IMR-90 (cell line): ENCODE measurements at regions not wholly inside any gene's neighbourhood (a gene's known extent, or its start where the extent isn't known, plus 50 kb on each side); places are given as distances from the start of the nearest gene placed in this dataset.

Source experiments
- BHLHE40 ChIP-seq: fragments of 150-350 bp; IDR thresholded peaks from 2 replicates; pipeline ENCODE4 v1.6.1; 2016; ENCODE audit warnings: mild to moderate bottlenecking, low read depth, low read length
- CEBPB ChIP-seq: IDR thresholded peaks from 2 replicates; pipeline ENCODE4 v1.6.1; 2012; ENCODE audit warnings: low read depth, low read length, improper control_type of control experiment
- CHD1 ChIP-seq: IDR thresholded peaks from 2 replicates; pipeline ENCODE4 v1.6.1; 2012; ENCODE audit warnings: low read depth, low read length, improper control_type of control experiment
- FOS ChIP-seq: fragments of 150-350 bp; IDR thresholded peaks from 2 replicates; pipeline ENCODE4 v1.6.1; 2016; ENCODE audit warnings: low read depth, low read length
- MAZ ChIP-seq: IDR thresholded peaks from 2 replicates; pipeline ENCODE4 v1.6.1; 2012; ENCODE audit warnings: low read depth, mild to moderate bottlenecking, low read length, improper control_type of control experiment, moderate library complexity, borderline replicate concordance
- MXI1 ChIP-seq: IDR thresholded peaks from 2 replicates; pipeline ENCODE4 v1.6.1; 2012; ENCODE audit warnings: low read depth, mild to moderate bottlenecking, low read length, moderate library complexity, borderline replicate concordance
- NFE2L2 ChIP-seq: fragments of 150-350 bp; IDR thresholded peaks from 2 replicates; pipeline ENCODE4 v1.6.1; 2016; ENCODE audit warnings: low read depth, mild to moderate bottlenecking, low read length
- POLR2A ChIP-seq: IDR thresholded peaks from 2 replicates; pipeline ENCODE4 v1.6.1; 2012; ENCODE audit warnings: mild to moderate bottlenecking, low read depth, low read length
- RAD21 ChIP-seq: IDR thresholded peaks from 2 replicates; pipeline ENCODE4 v1.6.1; 2012; ENCODE audit warnings: low read length, improper control_type of control experiment
- RFX5 ChIP-seq: IDR thresholded peaks from 2 replicates; pipeline ENCODE4 v1.8.0; 2012; ENCODE audit warnings: low read depth, mild to moderate bottlenecking, low read length, moderate library complexity
- SMC3 ChIP-seq: fragments of 150-350 bp; IDR thresholded peaks from 2 replicates; pipeline ENCODE4 v1.6.1; 2016; ENCODE audit warnings: low read depth, mild to moderate bottlenecking, antibody characterized with exemption, low read length, moderate library complexity
- TF ChIP-seq, protein P1 (sequence below): conservative IDR thresholded peaks from 2 replicates; pipeline ENCODE4 v1.5.1; 2012; ENCODE audit warnings: mild to moderate bottlenecking, low read depth, low read length, improper control_type of control experiment
- TF ChIP-seq, protein P2 (sequence below): fragments of 150-350 bp; IDR thresholded peaks from 2 replicates; pipeline ENCODE4 v1.6.1; 2017; ENCODE audit warnings: mild to moderate bottlenecking, antibody characterized with exemption, low read length, low read depth

DNA sequence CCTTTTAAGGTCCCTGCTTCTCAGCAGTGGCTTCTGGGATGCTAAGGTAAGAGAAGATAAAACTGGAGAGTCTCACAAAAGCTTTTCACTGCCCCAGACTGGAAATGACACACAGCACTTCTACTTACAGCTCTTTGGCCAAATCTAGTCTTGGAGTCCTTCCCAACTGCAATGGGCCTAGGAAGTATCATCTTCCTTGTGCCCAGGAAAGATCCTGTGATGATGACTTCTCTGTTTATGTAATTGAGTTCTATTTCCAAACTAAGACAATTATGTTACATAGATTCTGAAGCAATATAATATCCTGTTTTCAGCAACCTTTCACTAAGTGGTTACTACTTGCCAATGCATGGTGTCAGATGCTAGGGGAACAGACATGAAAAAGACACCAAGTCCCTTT lies 234.1 kb downstream of the PTEN start:
- no peak for TF ChIP-seq POLR2A
- TF ChIP-seq NFE2L2: no peak
- TF ChIP-seq, protein P1, sequence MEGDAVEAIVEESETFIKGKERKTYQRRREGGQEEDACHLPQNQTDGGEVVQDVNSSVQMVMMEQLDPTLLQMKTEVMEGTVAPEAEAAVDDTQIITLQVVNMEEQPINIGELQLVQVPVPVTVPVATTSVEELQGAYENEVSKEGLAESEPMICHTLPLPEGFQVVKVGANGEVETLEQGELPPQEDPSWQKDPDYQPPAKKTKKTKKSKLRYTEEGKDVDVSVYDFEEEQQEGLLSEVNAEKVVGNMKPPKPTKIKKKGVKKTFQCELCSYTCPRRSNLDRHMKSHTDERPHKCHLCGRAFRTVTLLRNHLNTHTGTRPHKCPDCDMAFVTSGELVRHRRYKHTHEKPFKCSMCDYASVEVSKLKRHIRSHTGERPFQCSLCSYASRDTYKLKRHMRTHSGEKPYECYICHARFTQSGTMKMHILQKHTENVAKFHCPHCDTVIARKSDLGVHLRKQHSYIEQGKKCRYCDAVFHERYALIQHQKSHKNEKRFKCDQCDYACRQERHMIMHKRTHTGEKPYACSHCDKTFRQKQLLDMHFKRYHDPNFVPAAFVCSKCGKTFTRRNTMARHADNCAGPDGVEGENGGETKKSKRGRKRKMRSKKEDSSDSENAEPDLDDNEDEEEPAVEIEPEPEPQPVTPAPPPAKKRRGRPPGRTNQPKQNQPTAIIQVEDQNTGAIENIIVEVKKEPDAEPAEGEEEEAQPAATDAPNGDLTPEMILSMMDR: no peak
- no peak for TF ChIP-seq RAD21
- no peak for TF ChIP-seq RFX5
- no peak for TF ChIP-seq BHLHE40
- TF ChIP-seq FOS: no peak
- TF ChIP-seq MXI1: no peak
- TF ChIP-seq, protein P2, sequence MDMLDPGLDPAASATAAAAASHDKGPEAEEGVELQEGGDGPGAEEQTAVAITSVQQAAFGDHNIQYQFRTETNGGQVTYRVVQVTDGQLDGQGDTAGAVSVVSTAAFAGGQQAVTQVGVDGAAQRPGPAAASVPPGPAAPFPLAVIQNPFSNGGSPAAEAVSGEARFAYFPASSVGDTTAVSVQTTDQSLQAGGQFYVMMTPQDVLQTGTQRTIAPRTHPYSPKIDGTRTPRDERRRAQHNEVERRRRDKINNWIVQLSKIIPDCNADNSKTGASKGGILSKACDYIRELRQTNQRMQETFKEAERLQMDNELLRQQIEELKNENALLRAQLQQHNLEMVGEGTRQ: no peak
- TF ChIP-seq MAZ: no peak
- TF ChIP-seq SMC3: no peak
- TF ChIP-seq CHD1: no peak
- no peak for TF ChIP-seq CEBPB
